HepG2 (cell line): ENCODE measurements at regions not wholly inside any gene's neighbourhood (a gene's known extent, or its start where the extent isn't known, plus 50 kb on each side); places are given as distances from the start of the nearest gene placed in this dataset.

Source experiments
- ATAC-seq: fragments of 200-7000 bp; cut with Tn5 transposase; 3 replicates; pipeline ENCODE4 v1.9.1; 2020; ENCODE audit warnings: mild to moderate bottlenecking, moderate library complexity
- BruUV-seq: library from RNA; stranded (reverse); fragments of 400-500 nt; replicated peaks from 2 replicates; lab custom pipeline; 2021; lab: Mats Ljungman, UMichigan
- CTCF ChIA-PET: fragments of 300-600 bp; formaldehyde crosslinking; extraction: SDS; loops from one replicate; lab custom pipeline; 2021; ENCODE audit warnings: low total read pairs, inconsistent platforms, low intra/inter-chr PET ratio; lab: Yijun Ruan, JAX
- POLR2A ChIA-PET: fragments of 350-600 bp; sonication (Branson Sonifier 250); formaldehyde crosslinking; loops from one replicate; lab custom pipeline; 2020; ENCODE audit warnings: antibody characterized with exemption, inconsistent platforms; lab: Yijun Ruan, JAX
- DNase-seq: peaks from one replicate; pipeline ENCODE4 v3.0.0-alpha.2; 2015; ENCODE audit warnings: low spot score
- FAIRE-seq: peaks from 3 replicates; lab custom pipeline; 2011; peaks lifted over from hg19 to GRCh38; lab: Jason Lieb, UNC
- H2AFZ ChIP-seq: one replicate; pipeline ENCODE4 v1.6.1; 2011; ENCODE audit warnings: low read length, inconsistent platforms
- H3K27ac ChIP-seq: fragments of 300-600 bp; 3 replicates; pipeline ENCODE4 v1.8.0; 2011; ENCODE audit warnings: mixed run types, mild to moderate bottlenecking, mixed read lengths, low read length, inconsistent platforms; ENCODE audit not compliant: insufficient read depth; ENCODE audit errors: extremely low read length
- H3K27me3 ChIP-seq, 2 experiments: fragments of 200-600 bp in 1 of 2; 2 replicates in 1 of 2; 3 replicates in 1 of 2; pipeline versions ENCODE4 v1.6.0 to v1.8.0; 2011; ENCODE audit warnings: low read length in 2 of 2, mild to moderate bottlenecking in 2 of 2, moderate library complexity in 2 of 2, inconsistent platforms in 1 of 2; ENCODE audit not compliant: insufficient read depth in 2 of 2, control insufficient read depth in 1 of 2
- H3K36me3 ChIP-seq, 2 experiments: fragments of 200-600 bp in 1 of 2; replicated peaks in 1 of 2; 2 replicates in 1 of 2; 3 replicates in 1 of 2; pipeline versions ENCODE4 v1.5.1 to v1.8.0; 2011; ENCODE audit warnings: low read length in 2 of 2, inconsistent platforms in 1 of 2; ENCODE audit not compliant: insufficient read depth in 2 of 2, control insufficient read depth in 1 of 2
- H3K4me1 ChIP-seq: 2 replicates; pipeline ENCODE4 v1.5.1; 2012; ENCODE audit warnings: low read length, inconsistent platforms; ENCODE audit not compliant: insufficient read depth
- H3K4me2 ChIP-seq: 2 replicates; pipeline ENCODE4 v1.6.0; 2011; ENCODE audit warnings: low read depth, low read length, inconsistent platforms
- H3K4me3 ChIP-seq, 3 experiments: fragments of 200-600 bp in 1 of 3; sonication (generic), shearing (Covaris generic) in 1 of 3; replicated peaks in 1 of 3; 2 replicates each; pipeline ENCODE4 v1.5.1; 2011 to 2016; ENCODE audit warnings: low read length in 3 of 3, inconsistent platforms in 2 of 3, low read depth in 2 of 3, mild to moderate bottlenecking in 2 of 3, control low read depth in 1 of 3, mixed read lengths in 1 of 3; ENCODE audit not compliant: insufficient read depth in 1 of 3
- H3K79me2 ChIP-seq: one replicate; pipeline ENCODE4 v1.6.1; 2011; ENCODE audit warnings: low read length, inconsistent platforms; ENCODE audit not compliant: insufficient read depth
- H3K9ac ChIP-seq: 2 replicates; pipeline ENCODE4 v1.6.0; 2011; ENCODE audit warnings: mild to moderate bottlenecking, low read depth, low read length, inconsistent platforms; ENCODE audit not compliant: insufficient read depth
- H3K9me3 ChIP-seq: 2 replicates; pipeline ENCODE4 v1.5.1; 2012; ENCODE audit warnings: mild to moderate bottlenecking, low read length
- H4K20me1 ChIP-seq: 2 replicates; pipeline ENCODE4 v1.6.0; 2011; ENCODE audit warnings: inconsistent platforms, mild to moderate bottlenecking, low read length, moderate library complexity; ENCODE audit not compliant: insufficient read depth
- NPAS2 ChIP-seq: sonication (generic); formaldehyde crosslinking; IDR thresholded peaks from 2 replicates; pipeline ENCODE4 v1.8.0; 2022; ENCODE audit warnings: mild to moderate bottlenecking, missing genetic modification reagents, borderline replicate concordance
- ZBTB40 ChIP-seq, 2 experiments: fragments of 450-650 bp in 1 of 2; sonication (generic) in 1 of 2; formaldehyde crosslinking in 1 of 2; IDR thresholded peaks; 2 replicates each; pipeline versions ENCODE4 v1.6.1 to v1.8.0; 2016 to 2022; ENCODE audit warnings: antibody characterized with exemption in 1 of 2, mild to moderate bottlenecking in 1 of 2, missing genetic modification reagents in 1 of 2
- ZNF407 ChIP-seq: sonication (generic); formaldehyde crosslinking; IDR thresholded peaks from one replicate; pipeline ENCODE4 v1.5.1; 2020; ENCODE audit warnings: mild to moderate bottlenecking, missing genetic modification reagents; ENCODE audit errors: not compliant biosample characterization
- ZNF432 ChIP-seq: sonication (generic); formaldehyde crosslinking; IDR thresholded peaks from 2 replicates; pipeline ENCODE4 v1.5.0; 2020; ENCODE audit warnings: missing genetic modification reagents, mild to moderate bottlenecking, borderline replicate concordance
- ZNF777 ChIP-seq: sonication (generic); formaldehyde crosslinking; IDR thresholded peaks from 2 replicates; pipeline ENCODE4 v1.4.0; 2020; ENCODE audit warnings: missing genetic modification reagents
- WGBS: methylation state at CpG from one replicate; pipeline ENCODE4 v1.1.6; 2017; ENCODE audit warnings: low lambda C conversion rate; 5-methylcytosine and 5-hydroxymethylcytosine counted together
- in situ Hi-C: cut with HindIII; loops from 2 replicates; pipeline ENCODE4 v1.10.0; 2017; ENCODE audit warnings: low pct_unique_long_range_greater_than_20kb; ENCODE audit not compliant: extremely low pct_ligation_motif_present
- intact Hi-C: fragments of 100-400 bp; cut with micrococcal nuclease; formaldehyde crosslinking; loops from one replicate; pipeline ENCODE4 v1.10.0; 2022; ENCODE audit not compliant: unreplicated experiment

GRCh38 chr19:30647891-30648720, 275.9 kb downstream of the ZNF536 start:
- Histone ChIP-seq H2AFZ (no peak overlapping the region), H3K36me3 (no peaks in the 10 kb centered on the region), H3K9me3 (no peaks in the 10 kb centered on the region), H4K20me1 (no peaks in the 10 kb centered on the region), H3K4me3 (no peak overlapping the region), H3K4me2 (no peak overlapping the region), H3K4me1 (no peaks in the 10 kb centered on the region), H3K9ac (no peak overlapping the region), H3K27ac (no peak overlapping the region), H3K27me3 (peaks cover 0 to 27% of the 10 kb centered on the region in 2 experiments; a peak in 3 of 5 replicates), H3K79me2 (no peaks in the 10 kb centered on the region)
- DNase-seq (no peak), FAIRE-seq (no peak), ATAC-seq (no peak)
- ChIA-PET POLR2A (no interaction called here), CTCF (no interaction called here)
- intact Hi-C loops = no loop called here
- no TSS peak for BruUV-seq
- WGBS = 36% methylated on average over 15 of the region's 19 CpGs
- in situ Hi-C loops = no loop called here
- TF ChIP-seq ZNF407 (no peak), NPAS2 (CRISPR knock-in tag) (no peak), ZBTB40 (IDR thresholded peaks at IDR 0.05) (no peak), ZBTB40 (CRISPR knock-in tag; IDR thresholded peaks at IDR 0.05) (no peak), ZNF432 (CRISPR knock-in tag) (no peak), ZNF777 (no peak)
